Tibial artery (tissue), 4 donors: ENCODE measurements at regions not wholly inside any gene's neighbourhood (a gene's known extent, or its start where the extent isn't known, plus 50 kb on each side); places are given as distances from the start of the nearest gene placed in this dataset.

ENCODE experiments used
- DNase-seq, 2 donors: peaks; one replicate each; pipeline ENCODE4 v3.0.0-alpha.2; 2019
- H3K27ac ChIP-seq, 2 donors: fragments of 200-600 bp; sonication (generic) in 1 of 2; 1 replicate in 1 of 2; 2 replicates in 1 of 2; pipeline ENCODE4 v1.5.1; 2018 to 2019; ENCODE audit warnings: mild to moderate bottlenecking in 1 of 2
- H3K27me3 ChIP-seq, 2 donors: fragments of 200-600 bp; sonication (generic) in 1 of 2; one replicate each; pipeline versions ENCODE4 v1.5.1 to v1.6.0; 2016 to 2019
- H3K36me3 ChIP-seq, 3 donors: fragments of 200-600 bp; sonication (generic) in 2 of 3; one replicate each; pipeline ENCODE4 v1.5.1; 2016 to 2019; ENCODE audit warnings: mild to moderate bottlenecking in 2 of 3
- H3K4me1 ChIP-seq, 4 donors: fragments of 200-600 bp; sonication (generic) in 2 of 4; 1 replicate in 3 of 4; 2 replicates in 1 of 4; pipeline ENCODE4 v1.5.1; 2016 to 2019
- H3K4me3 ChIP-seq, 2 donors: fragments of 200-600 bp; sonication (generic) in 1 of 2; 1 replicate in 1 of 2; 2 replicates in 1 of 2; pipeline ENCODE4 v1.5.1; 2018 to 2019; ENCODE audit warnings: mild to moderate bottlenecking in 2 of 2
- H3K9me3 ChIP-seq, 3 donors: fragments of 200-600 bp; sonication (generic) in 1 of 3; one replicate each; pipeline ENCODE4 v1.5.1; 2016 to 2019
- intact Hi-C: fragments of 100-400 bp; cut with DNase I; formaldehyde crosslinking; loops from one replicate; pipeline ENCODE4 v1.15.0; 2023; ENCODE audit warnings: low total_unique reads
- TF ChIP-seq, protein P1 (sequence below), 2 experiments: fragments of 200-600 bp in 1 of 2; fragments of 450-650 bp in 1 of 2; IDR thresholded peaks; one replicate each; pipeline ENCODE4 v1.5.1; 2017 to 2019; ENCODE audit warnings: antibody characterized with exemption in 2 of 2, mild to moderate bottlenecking in 1 of 2, moderate library complexity in 1 of 2

- Histone ChIP-seq H3K4me3 (no peak overlapping the region), H3K27ac (no peak overlapping the region), H3K36me3 (no peaks in the 10 kb centered on the region), H3K27me3 (peaks cover 0 to 8% of the 10 kb centered on the region in 2 donors), H3K9me3 (no peaks in the 10 kb centered on the region), H3K4me1 (no peaks in the 10 kb centered on the region)
- intact Hi-C loops = loop anchor here (10.0 kb wide), 1 partner anchor 1535 kb away; no protein-coding TSS in a partner anchor
- TF ChIP-seq, protein P1, sequence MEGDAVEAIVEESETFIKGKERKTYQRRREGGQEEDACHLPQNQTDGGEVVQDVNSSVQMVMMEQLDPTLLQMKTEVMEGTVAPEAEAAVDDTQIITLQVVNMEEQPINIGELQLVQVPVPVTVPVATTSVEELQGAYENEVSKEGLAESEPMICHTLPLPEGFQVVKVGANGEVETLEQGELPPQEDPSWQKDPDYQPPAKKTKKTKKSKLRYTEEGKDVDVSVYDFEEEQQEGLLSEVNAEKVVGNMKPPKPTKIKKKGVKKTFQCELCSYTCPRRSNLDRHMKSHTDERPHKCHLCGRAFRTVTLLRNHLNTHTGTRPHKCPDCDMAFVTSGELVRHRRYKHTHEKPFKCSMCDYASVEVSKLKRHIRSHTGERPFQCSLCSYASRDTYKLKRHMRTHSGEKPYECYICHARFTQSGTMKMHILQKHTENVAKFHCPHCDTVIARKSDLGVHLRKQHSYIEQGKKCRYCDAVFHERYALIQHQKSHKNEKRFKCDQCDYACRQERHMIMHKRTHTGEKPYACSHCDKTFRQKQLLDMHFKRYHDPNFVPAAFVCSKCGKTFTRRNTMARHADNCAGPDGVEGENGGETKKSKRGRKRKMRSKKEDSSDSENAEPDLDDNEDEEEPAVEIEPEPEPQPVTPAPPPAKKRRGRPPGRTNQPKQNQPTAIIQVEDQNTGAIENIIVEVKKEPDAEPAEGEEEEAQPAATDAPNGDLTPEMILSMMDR (IDR thresholded peaks at IDR 0.05) = no peak
- no peak for DNase-seq
Observed at GRCh38 chr6:9399916-9400315, 964.6 kb upstream of the SLC35B3 start.

DNA sequence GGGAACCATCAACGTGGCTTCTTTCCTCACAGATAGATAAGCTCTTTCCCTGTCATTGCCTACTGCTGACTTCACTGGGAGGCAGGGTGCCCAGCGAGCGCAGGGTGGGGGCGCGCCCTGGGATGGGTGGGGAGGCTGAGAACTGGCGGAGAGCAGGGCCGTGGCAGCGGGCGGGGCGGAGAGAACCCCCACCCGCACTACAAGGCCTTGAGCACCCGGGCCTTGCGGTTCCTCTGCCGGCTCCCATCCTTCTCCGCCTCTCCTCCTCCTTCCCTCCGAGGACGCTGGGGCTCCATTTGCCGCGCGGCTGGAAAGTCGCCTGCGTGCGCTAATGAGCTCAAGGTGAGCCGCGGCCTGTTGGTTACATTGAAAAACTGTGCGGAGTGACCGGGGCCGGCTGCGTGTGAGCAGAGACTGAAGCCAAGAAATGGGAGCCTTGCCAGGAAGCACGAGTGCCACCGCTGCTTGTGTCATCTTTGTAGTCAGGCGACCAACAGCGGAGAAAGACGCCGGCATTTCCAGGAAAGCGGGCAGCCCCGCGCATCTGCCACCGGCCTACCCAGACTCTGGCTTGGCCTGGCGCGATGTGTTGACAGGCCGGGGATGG lies 963.5 kb upstream of the SLC35B3 start:
- TF ChIP-seq, protein P1 (IDR thresholded peaks at IDR 0.05) = no peak
- intact Hi-C loops = no loop called here

GRCh38 chr6:9398071-9398766 lies 962.9 kb upstream of the SLC35B3 start:
- Histone ChIP-seq H3K27me3 (peaks cover 0 to 8% of the 10 kb centered on the region in 2 donors), H3K9me3 (no peaks in the 10 kb centered on the region), H3K27ac (no peak overlapping the region), H3K36me3 (no peaks in the 10 kb centered on the region), H3K4me1 (no peaks in the 10 kb centered on the region), H3K4me3 (no peak overlapping the region)
- no peak for DNase-seq
- intact Hi-C loops = no loop called here
- TF ChIP-seq, protein P1 (IDR thresholded peaks at IDR 0.05) = no peak

More for the DNA sequence above, 963.5 kb upstream of the SLC35B3 start:
- H3K36me3 ChIP-seq = no peaks in the 10 kb centered on the region
- H3K4me3 ChIP-seq = no peak overlapping the region
- no peaks in the 10 kb centered on the region for H3K4me1 ChIP-seq
- no peaks in the 10 kb centered on the region for H3K9me3 ChIP-seq
- no peak for DNase-seq
- no peak overlapping the region for H3K27ac ChIP-seq
- H3K27me3 ChIP-seq = peaks cover 0 to 8% of the 10 kb centered on the region in 2 donors

- Histone ChIP-seq H3K27me3 (no peaks in the 10 kb centered on the region), H3K4me3 (no peak overlapping the region), H3K36me3 (no peaks in the 10 kb centered on the region), H3K4me1 (no peaks in the 10 kb centered on the region), H3K27ac (no peak overlapping the region), H3K9me3 (no peaks in the 10 kb centered on the region)
- DNase-seq = no peak
- TF ChIP-seq, protein P1 (IDR thresholded peaks at IDR 0.05) = no peak
- intact Hi-C loops = no loop called here
Observed at GRCh38 chr6:9388596-9388995, 953.3 kb upstream of the SLC35B3 start.

DNA sequence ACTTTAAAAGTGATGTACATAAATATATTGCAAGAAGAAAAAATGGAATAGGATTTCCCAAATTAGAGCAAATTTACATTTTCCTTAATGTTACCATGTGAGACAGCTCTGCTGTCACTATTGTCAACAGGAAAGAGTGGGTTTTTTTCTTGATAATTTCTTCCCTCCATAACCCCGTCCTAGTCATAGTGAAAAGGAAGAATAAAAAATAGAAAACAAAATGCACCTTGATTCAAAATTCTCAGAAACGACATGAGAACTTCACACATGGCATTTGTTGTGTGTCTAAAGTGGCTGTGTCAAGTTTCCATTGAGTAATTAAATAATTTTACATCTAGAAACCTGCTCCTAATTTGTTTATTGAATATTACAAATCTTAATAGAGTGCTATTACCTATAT lies 945.2 kb upstream of the SLC35B3 start:
- no peaks in the 10 kb centered on the region for H3K9me3 ChIP-seq
- intact Hi-C loops = no loop called here
- TF ChIP-seq, protein P1 (IDR thresholded peaks at IDR 0.05) = no peak

More for the DNA sequence above, 945.2 kb upstream of the SLC35B3 start:
- H3K4me1 ChIP-seq = no peaks in the 10 kb centered on the region
- DNase-seq = no peak
- H3K4me3 ChIP-seq = no peak overlapping the region
- no peak overlapping the region for H3K27ac ChIP-seq
- no peaks in the 10 kb centered on the region for H3K36me3 ChIP-seq
- no peaks in the 10 kb centered on the region for H3K27me3 ChIP-seq
